Spinal cord (tissue), 9 donors: ENCODE measurements at regions not wholly inside any gene's neighbourhood (a gene's known extent, or its start where the extent isn't known, plus 50 kb on each side); places are given as distances from the start of the nearest gene placed in this dataset.
"Not testable (repeated sequence)": the region's sequence is repeated elsewhere in the genome, so short reads cannot be mapped to it uniquely, and the experiment has no call there.

ENCODE experiments used
- DNase-seq, 6 donors: peaks; one replicate each; pipeline versions ENCODE4 v3.0.0 to v3.0.0-alpha.2; 2013 to 2015; ENCODE audit warnings: low spot score in 6 of 6, low read depth in 4 of 6
- H3K27ac ChIP-seq: one replicate; pipeline ENCODE4 v1.5.1; 2013; ENCODE audit warnings: low read depth, low read length, control low read depth
- H3K27me3 ChIP-seq: one replicate; pipeline ENCODE4 v1.6.1; 2013; ENCODE audit warnings: low read length; ENCODE audit not compliant: control insufficient read depth, insufficient read depth
- H3K36me3 ChIP-seq: one replicate; pipeline ENCODE4 v1.6.1; 2013; ENCODE audit warnings: low read length; ENCODE audit not compliant: control insufficient read depth, insufficient read depth
- H3K4me1 ChIP-seq: one replicate; pipeline ENCODE4 v1.6.1; 2013; ENCODE audit warnings: low read length; ENCODE audit not compliant: control insufficient read depth, insufficient read depth
- H3K4me3 ChIP-seq: one replicate; pipeline ENCODE4 v1.5.1; 2013; ENCODE audit warnings: low read depth, low read length, control low read depth
- H3K9me3 ChIP-seq: one replicate; pipeline ENCODE4 v1.6.1; 2013; ENCODE audit warnings: low read length; ENCODE audit not compliant: control insufficient read depth, insufficient read depth
- WGBS: methylation state at CpG from one replicate; pipeline ENCODE4 v1.1.5; 2013; ENCODE audit warnings: missing lambda C conversion rate; ENCODE audit not compliant: insufficient coverage; 5-methylcytosine and 5-hydroxymethylcytosine counted together
- donor health status: healthy.

GRCh38 chr2:242041816-242042215 lies 172.3 kb downstream of the RTP5 start:
- DNase-seq: no peak
- Histone ChIP-seq H3K4me3 (no peak overlapping the region), H3K27ac (no peak overlapping the region), H3K27me3 (peaks cover 8% of the 10 kb centered on the region), H3K4me1 (peaks cover 14% of the 10 kb centered on the region), H3K9me3 (no peaks in the 10 kb centered on the region), H3K36me3 (no peaks in the 10 kb centered on the region)
- WGBS: 100% methylated on average over 1 of the region's 3 CpGs

- WGBS: 85% methylated on average over 6 of the region's 13 CpGs
- no peak overlapping the region for H3K4me3 ChIP-seq
- peaks cover 20% of the 10 kb centered on the region for H3K27me3 ChIP-seq
- peaks cover 8% of the 10 kb centered on the region for H3K4me1 ChIP-seq
- DNase-seq: peak in 1 of 6 donors; percentile 42
- no peaks in the 10 kb centered on the region for H3K36me3 ChIP-seq
- H3K27ac ChIP-seq: no peak overlapping the region
- H3K9me3 ChIP-seq: no peaks in the 10 kb centered on the region
These were observed 174.2 kb downstream of the RTP5 start for GRCh38 chr2:242043538-242044312.

GRCh38 chr2:242044313-242044590 lies 174.7 kb downstream of the RTP5 start:
- no peak overlapping the region for H3K27ac ChIP-seq
- H3K4me3 ChIP-seq: no peak overlapping the region
- peaks cover 25% of the 10 kb centered on the region for H3K27me3 ChIP-seq
- H3K36me3 ChIP-seq: no peaks in the 10 kb centered on the region
- H3K4me1 ChIP-seq: peaks cover 5% of the 10 kb centered on the region
- 82% methylated on average over 4 of the region's 4 CpGs for WGBS
- no peaks in the 10 kb centered on the region for H3K9me3 ChIP-seq
- no peak for DNase-seq

- not testable (repeated sequence) for H3K4me1 ChIP-seq, H3K9me3 ChIP-seq, H3K36me3 ChIP-seq, H3K27ac ChIP-seq, H3K4me3 ChIP-seq, DNase-seq
- H3K27me3 ChIP-seq: peaks cover 29% of the 10 kb centered on the region
- 96% methylated on average over 19 of the region's 25 CpGs for WGBS
These were observed 176.1 kb downstream of the RTP5 start for GRCh38 chr2:242045596-242046144.

GRCh38 chr2:242046206-242046826 lies 176.8 kb downstream of the RTP5 start:
- DNase-seq: peak in 2 of 6 donors; percentile 57 to 63
- Histone ChIP-seq H3K27me3 (peaks cover 29% of the 10 kb centered on the region), H3K36me3 (no peaks in the 10 kb centered on the region), H3K4me1 (peaks cover 5% of the 10 kb centered on the region), H3K4me3 (no peak overlapping the region), H3K9me3 (no peaks in the 10 kb centered on the region), H3K27ac (no peak overlapping the region)
- WGBS: 72% methylated on average over 9 of the region's 38 CpGs

GRCh38 chr2:242047963-242048362 lies 178.4 kb downstream of the RTP5 start:
- no peak overlapping the region for H3K4me3 ChIP-seq
- H3K36me3 ChIP-seq: no peaks in the 10 kb centered on the region
- WGBS: 93% methylated on average over 10 of the region's 12 CpGs
- no peaks in the 10 kb centered on the region for H3K9me3 ChIP-seq
- H3K4me1 ChIP-seq: peaks cover 5% of the 10 kb centered on the region
- H3K27me3 ChIP-seq: peaks cover 29% of the 10 kb centered on the region
- DNase-seq: no peak
- H3K27ac ChIP-seq: no peak overlapping the region

GRCh38 chr2:242048479-242048878 lies 178.9 kb downstream of the RTP5 start:
- no peak for DNase-seq

GRCh38 chr2:242049492-242049891 lies 180.0 kb downstream of the RTP5 start:
- peaks cover 27% of the 10 kb centered on the region for H3K27me3 ChIP-seq
- H3K9me3 ChIP-seq, H3K4me3 ChIP-seq, H3K4me1 ChIP-seq, DNase-seq, H3K36me3 ChIP-seq, H3K27ac ChIP-seq: not testable (repeated sequence)
- 90% methylated on average over 2 of the region's 7 CpGs for WGBS

More at GRCh38 chr2:242048479-242048878, 178.9 kb downstream of the RTP5 start:
- Histone ChIP-seq H3K9me3 (no peaks in the 10 kb centered on the region), H3K27me3 (peaks cover 27% of the 10 kb centered on the region), H3K4me3 (no peak overlapping the region), H3K36me3 (no peaks in the 10 kb centered on the region), H3K27ac (no peak overlapping the region), H3K4me1 (peaks cover 5% of the 10 kb centered on the region)
- WGBS: no CpG with 5 or more reads among the region's 2 CpGs

- Histone ChIP-seq H3K4me3 (no peak overlapping the region), H3K4me1 (peaks cover under 1% of the 10 kb centered on the region), H3K27ac (no peak overlapping the region), H3K9me3 (no peaks in the 10 kb centered on the region), H3K27me3 (peaks cover 21% of the 10 kb centered on the region), H3K36me3 (no peaks in the 10 kb centered on the region)
- DNase-seq: no peak
- WGBS: no CpG with 5 or more reads among the region's 1 CpG
These were observed 181.9 kb downstream of the RTP5 start for GRCh38 chr2:242051463-242051862.

GRCh38 chr2:242052421-242052820 lies 182.9 kb downstream of the RTP5 start:
- WGBS: 88% methylated on average over 10 of the region's 10 CpGs

More at GRCh38 chr2:242052421-242052820, 182.9 kb downstream of the RTP5 start:
- H3K27ac ChIP-seq: no peak overlapping the region
- no peaks in the 10 kb centered on the region for H3K9me3 ChIP-seq
- no peaks in the 10 kb centered on the region for H3K4me1 ChIP-seq
- H3K36me3 ChIP-seq: no peaks in the 10 kb centered on the region
- H3K27me3 ChIP-seq: peaks cover 21% of the 10 kb centered on the region
- no peak for DNase-seq
- no peak overlapping the region for H3K4me3 ChIP-seq
